ENCODE measurements at regions not wholly inside any gene's neighbourhood (a gene's known extent, or its start where the extent isn't known, plus 50 kb on each side); places are given as distances from the start of the nearest gene placed in this dataset.

GRCh38 chr11:13889552-13890249, 72.8 kb upstream of the SPON1 start:
- TF ChIP-seq, protein P1, sequence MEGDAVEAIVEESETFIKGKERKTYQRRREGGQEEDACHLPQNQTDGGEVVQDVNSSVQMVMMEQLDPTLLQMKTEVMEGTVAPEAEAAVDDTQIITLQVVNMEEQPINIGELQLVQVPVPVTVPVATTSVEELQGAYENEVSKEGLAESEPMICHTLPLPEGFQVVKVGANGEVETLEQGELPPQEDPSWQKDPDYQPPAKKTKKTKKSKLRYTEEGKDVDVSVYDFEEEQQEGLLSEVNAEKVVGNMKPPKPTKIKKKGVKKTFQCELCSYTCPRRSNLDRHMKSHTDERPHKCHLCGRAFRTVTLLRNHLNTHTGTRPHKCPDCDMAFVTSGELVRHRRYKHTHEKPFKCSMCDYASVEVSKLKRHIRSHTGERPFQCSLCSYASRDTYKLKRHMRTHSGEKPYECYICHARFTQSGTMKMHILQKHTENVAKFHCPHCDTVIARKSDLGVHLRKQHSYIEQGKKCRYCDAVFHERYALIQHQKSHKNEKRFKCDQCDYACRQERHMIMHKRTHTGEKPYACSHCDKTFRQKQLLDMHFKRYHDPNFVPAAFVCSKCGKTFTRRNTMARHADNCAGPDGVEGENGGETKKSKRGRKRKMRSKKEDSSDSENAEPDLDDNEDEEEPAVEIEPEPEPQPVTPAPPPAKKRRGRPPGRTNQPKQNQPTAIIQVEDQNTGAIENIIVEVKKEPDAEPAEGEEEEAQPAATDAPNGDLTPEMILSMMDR (IDR thresholded peaks at IDR 0.05), result no peak
- TF ChIP-seq POLR2AphosphoS5 (IDR thresholded peaks at IDR 0.05) (no peak), POLR2A (IDR thresholded peaks at IDR 0.05) (no peak)
